CD4-positive, alpha-beta memory T cell (primary cell): ENCODE measurements at regions not wholly inside any gene's neighbourhood (a gene's known extent, or its start where the extent isn't known, plus 50 kb on each side); places are given as distances from the start of the nearest gene placed in this dataset.
A peak's percentile ranks its signal among the peaks of the same experiment; 100 is the strongest.

ENCODE experiments used
- CTCF ChIA-PET: fragments of 350-600 bp; sonication (Branson Sonifier 250); formaldehyde crosslinking; loops from one replicate; lab custom pipeline; 2021; ENCODE audit warnings: inconsistent platforms; ENCODE audit not compliant: partially characterized antibody; lab: Charles Lee
- POLR2A ChIA-PET: fragments of 350-600 bp; sonication (Branson Sonifier 250); formaldehyde crosslinking; loops from one replicate; lab custom pipeline; 2021; ENCODE audit not compliant: partially characterized antibody; lab: Charles Lee
- DNase-seq, 5 donors: peaks; one replicate each; pipeline versions ENCODE4 v3.0.0 to v3.0.0-alpha.2; 2020 to 2022; ENCODE audit warnings: mixed read lengths in 1 of 5
- H3K27ac ChIP-seq: one replicate; pipeline ENCODE4 v1.7.0; 2013; ENCODE audit warnings: low read depth, low read length
- H3K27me3 ChIP-seq: 2 replicates; pipeline ENCODE4 v1.7.0; 2013; ENCODE audit warnings: mild to moderate bottlenecking, low read length, moderate library complexity; ENCODE audit not compliant: insufficient read depth
- H3K36me3 ChIP-seq: 2 replicates; pipeline ENCODE4 v1.7.0; 2013; ENCODE audit warnings: mild to moderate bottlenecking, low read length, moderate library complexity; ENCODE audit not compliant: insufficient read depth
- H3K4me1 ChIP-seq: 2 replicates; pipeline ENCODE4 v1.7.0; 2013; ENCODE audit warnings: mild to moderate bottlenecking, low read length, moderate library complexity; ENCODE audit not compliant: insufficient read depth
- H3K4me3 ChIP-seq, 2 donors: one replicate each; pipeline ENCODE4 v1.7.0; 2013; ENCODE audit warnings: low read length in 2 of 2, mild to moderate bottlenecking in 1 of 2
- H3K9me3 ChIP-seq, 2 donors: one replicate each; pipeline ENCODE4 v1.7.0; 2013; ENCODE audit warnings: low read length in 2 of 2, control low read depth in 1 of 2; ENCODE audit not compliant: control insufficient read depth in 1 of 2
- H3K27ac Mint-ChIP-seq, 7 donors: one replicate each; pipeline ENCODE4 v1.8.0; 2020 to 2021; ENCODE audit warnings: mixed read lengths in 7 of 7, mild to moderate bottlenecking in 6 of 7, inconsistent platforms in 3 of 7, moderate library complexity in 3 of 7
- H3K27me3 Mint-ChIP-seq, 2 donors: one replicate each; pipeline ENCODE4 v1.8.0; 2020 to 2021; ENCODE audit warnings: mixed read lengths in 2 of 2
- H3K36me3 Mint-ChIP-seq, 2 donors: one replicate each; pipeline ENCODE4 v1.8.0; 2020 to 2021; ENCODE audit warnings: mixed read lengths in 2 of 2, inconsistent platforms in 1 of 2, mild to moderate bottlenecking in 1 of 2
- H3K4me1 Mint-ChIP-seq, 4 donors: one replicate each; pipeline ENCODE4 v1.8.0; 2020 to 2021; ENCODE audit warnings: mixed read lengths in 4 of 4, mild to moderate bottlenecking in 1 of 4
- H3K4me3 Mint-ChIP-seq, 8 donors: one replicate each; pipeline ENCODE4 v1.8.0; 2020 to 2021; ENCODE audit warnings: mixed read lengths in 8 of 8, mild to moderate bottlenecking in 7 of 8, moderate library complexity in 6 of 8, inconsistent platforms in 3 of 8
- H3K9me3 Mint-ChIP-seq, 8 donors: one replicate each; pipeline ENCODE4 v1.8.0; 2020 to 2021; ENCODE audit warnings: mixed read lengths in 8 of 8, mild to moderate bottlenecking in 5 of 8, inconsistent platforms in 3 of 8, moderate library complexity in 1 of 8
- intact Hi-C: fragments of 100-400 bp; cut with micrococcal nuclease; formaldehyde crosslinking; loops from one replicate; pipeline ENCODE4 v1.15.1; 2023

- CTCF ChIA-PET, result no interaction called here
- intact Hi-C loops, result no loop called here
- Histone ChIP-seq H3K36me3 (no peaks in the 10 kb centered on the region), H3K4me1 (peaks cover 14% of the 10 kb centered on the region), H3K9me3 (no peaks in the 10 kb centered on the region), H3K27ac (no peak overlapping the region), H3K27me3 (no peaks in the 10 kb centered on the region), H3K4me3 (no peak overlapping the region)
- Mint-ChIP-seq H3K36me3 (no peaks in the 10 kb centered on the region), H3K27ac (no peak overlapping the region), H3K4me1 (peaks cover 11 to 16% (median 14%) of the 10 kb centered on the region in 4 donors), H3K4me3 (no peak overlapping the region), H3K9me3 (no peaks in the 10 kb centered on the region), H3K27me3 (peaks cover 8 to 18% of the 10 kb centered on the region in 2 donors)
- POLR2A ChIA-PET, result no interaction called here
- no peak for DNase-seq
Observed at GRCh38 chr3:197425485-197426120, 127.2 kb upstream of the DLG1 start.

- Histone ChIP-seq H3K27me3 (no peaks in the 10 kb centered on the region), H3K4me3 (no peak overlapping the region), H3K36me3 (no peaks in the 10 kb centered on the region), H3K9me3 (no peaks in the 10 kb centered on the region), H3K4me1 (peaks cover 14% of the 10 kb centered on the region), H3K27ac (no peak overlapping the region)
- no peaks in the 10 kb centered on the region for H3K36me3 Mint-ChIP-seq
- DNase-seq, result no peak
- H3K9me3 Mint-ChIP-seq, result no peaks in the 10 kb centered on the region
- peak overlapping the region in 1 of 8 donors; percentile 33 for H3K4me3 Mint-ChIP-seq
- peaks cover 11 to 16% (median 13%) of the 10 kb centered on the region in 4 donors for H3K4me1 Mint-ChIP-seq
- intact Hi-C loops, result no loop called here
- CTCF ChIA-PET, result no interaction called here
- peaks cover 5 to 16% of the 10 kb centered on the region in 2 donors for H3K27me3 Mint-ChIP-seq
- POLR2A ChIA-PET, result no interaction called here
- H3K27ac Mint-ChIP-seq, result no peak overlapping the region
Observed at GRCh38 chr3:197424674-197425484, 126.5 kb upstream of the DLG1 start.

- H3K27ac ChIP-seq, result no peak overlapping the region
- peaks cover 14% of the 10 kb centered on the region for H3K4me1 ChIP-seq
- Mint-ChIP-seq H3K27me3 (peaks cover 4 to 17% of the 10 kb centered on the region in 2 donors), H3K4me1 (peaks cover 11 to 16% (median 13%) of the 10 kb centered on the region in 4 donors), H3K36me3 (no peaks in the 10 kb centered on the region), H3K9me3 (no peaks in the 10 kb centered on the region), H3K27ac (no peak overlapping the region), H3K4me3 (no peak overlapping the region)
- H3K4me3 ChIP-seq, result no peak overlapping the region
- intact Hi-C loops, result no loop called here
- H3K36me3 ChIP-seq, result no peaks in the 10 kb centered on the region
- DNase-seq, result no peak
- no peaks in the 10 kb centered on the region for H3K9me3 ChIP-seq
- POLR2A ChIA-PET, result no interaction called here
- CTCF ChIA-PET, result no interaction called here
- H3K27me3 ChIP-seq, result no peaks in the 10 kb centered on the region
Observed at GRCh38 chr3:197424266-197424665, 125.9 kb upstream of the DLG1 start.

GRCh38 chr3:197423376-197423775 is 125.0 kb upstream of the DLG1 start:
- ChIA-PET POLR2A (no interaction called here), CTCF (no interaction called here)
- no peak overlapping the region for H3K4me3 Mint-ChIP-seq
- H3K4me3 ChIP-seq, result no peak overlapping the region
- intact Hi-C loops, result no loop called here
- no peak overlapping the region for H3K27ac Mint-ChIP-seq
- peaks cover 4 to 8% (median 6%) of the 10 kb centered on the region in 4 donors for H3K4me1 Mint-ChIP-seq
- H3K27ac ChIP-seq, result no peak overlapping the region
- H3K4me1 ChIP-seq, result peaks cover 7% of the 10 kb centered on the region
- no peak for DNase-seq
- H3K36me3 ChIP-seq, result no peaks in the 10 kb centered on the region
- no peaks in the 10 kb centered on the region for H3K27me3 ChIP-seq
- no peaks in the 10 kb centered on the region for H3K9me3 Mint-ChIP-seq
- H3K9me3 ChIP-seq, result no peaks in the 10 kb centered on the region
- peaks cover 4 to 17% of the 10 kb centered on the region in 2 donors for H3K27me3 Mint-ChIP-seq
- H3K36me3 Mint-ChIP-seq, result no peaks in the 10 kb centered on the region

- DNase-seq, result no peak
- no peaks in the 10 kb centered on the region for H3K4me1 Mint-ChIP-seq
- no peaks in the 10 kb centered on the region for H3K36me3 Mint-ChIP-seq
- POLR2A ChIA-PET, result no interaction called here
- no peaks in the 10 kb centered on the region for H3K9me3 Mint-ChIP-seq
- H3K27me3 Mint-ChIP-seq, result peaks cover 5 to 16% of the 10 kb centered on the region in 2 donors
- Histone ChIP-seq H3K27me3 (no peaks in the 10 kb centered on the region), H3K36me3 (no peaks in the 10 kb centered on the region), H3K4me3 (no peak overlapping the region), H3K27ac (no peak overlapping the region), H3K4me1 (no peaks in the 10 kb centered on the region), H3K9me3 (no peaks in the 10 kb centered on the region)
- intact Hi-C loops, result no loop called here
- no peak overlapping the region for H3K27ac Mint-ChIP-seq
- CTCF ChIA-PET, result no interaction called here
- no peak overlapping the region for H3K4me3 Mint-ChIP-seq
Observed at GRCh38 chr3:197422506-197422905, 124.1 kb upstream of the DLG1 start.

- no peaks in the 10 kb centered on the region for H3K36me3 Mint-ChIP-seq
- DNase-seq, result no peak
- Histone ChIP-seq H3K36me3 (no peaks in the 10 kb centered on the region), H3K27ac (no peak overlapping the region), H3K4me1 (no peaks in the 10 kb centered on the region), H3K27me3 (no peaks in the 10 kb centered on the region), H3K4me3 (no peak overlapping the region), H3K9me3 (no peaks in the 10 kb centered on the region)
- intact Hi-C loops, result no loop called here
- POLR2A ChIA-PET, result no interaction called here
- H3K4me3 Mint-ChIP-seq, result no peak overlapping the region
- H3K27ac Mint-ChIP-seq, result no peak overlapping the region
- no peaks in the 10 kb centered on the region for H3K4me1 Mint-ChIP-seq
- CTCF ChIA-PET, result no interaction called here
- peaks cover 0 to 4% (median 0%) of the 10 kb centered on the region in 8 donors for H3K9me3 Mint-ChIP-seq
- H3K27me3 Mint-ChIP-seq, result peaks cover 5 to 21% of the 10 kb centered on the region in 2 donors
Observed at GRCh38 chr3:197421021-197421420, 122.6 kb upstream of the DLG1 start.

GRCh38 chr3:197420566-197420965 is 122.2 kb upstream of the DLG1 start:
- Mint-ChIP-seq H3K27ac (no peak overlapping the region), H3K9me3 (peaks cover 0 to 4% (median 0%) of the 10 kb centered on the region in 8 donors), H3K27me3 (peaks cover 5 to 21% of the 10 kb centered on the region in 2 donors), H3K36me3 (no peaks in the 10 kb centered on the region), H3K4me1 (no peaks in the 10 kb centered on the region), H3K4me3 (no peak overlapping the region)
- ChIA-PET POLR2A (no interaction called here), CTCF (no interaction called here)
- DNase-seq, result no peak
- Histone ChIP-seq H3K27ac (no peak overlapping the region), H3K4me3 (no peak overlapping the region), H3K4me1 (no peaks in the 10 kb centered on the region), H3K9me3 (no peaks in the 10 kb centered on the region), H3K27me3 (no peaks in the 10 kb centered on the region), H3K36me3 (no peaks in the 10 kb centered on the region)
- intact Hi-C loops, result no loop called here
